GM21367 (cell line): ENCODE measurements at regions not wholly inside any gene's neighbourhood (a gene's known extent, or its start where the extent isn't known, plus 50 kb on each side); places are given as distances from the start of the nearest gene placed in this dataset.
"Not testable (repeated sequence)": the region's sequence is repeated elsewhere in the genome, so short reads cannot be mapped to it uniquely, and the experiment has no call there.

Experiments used
- ATAC-seq: cut with Tn5 transposase; IDR thresholded peaks from one replicate; pipeline ENCODE4 v1.9.1; 2021; ENCODE audit not compliant: unreplicated experiment

DNA sequence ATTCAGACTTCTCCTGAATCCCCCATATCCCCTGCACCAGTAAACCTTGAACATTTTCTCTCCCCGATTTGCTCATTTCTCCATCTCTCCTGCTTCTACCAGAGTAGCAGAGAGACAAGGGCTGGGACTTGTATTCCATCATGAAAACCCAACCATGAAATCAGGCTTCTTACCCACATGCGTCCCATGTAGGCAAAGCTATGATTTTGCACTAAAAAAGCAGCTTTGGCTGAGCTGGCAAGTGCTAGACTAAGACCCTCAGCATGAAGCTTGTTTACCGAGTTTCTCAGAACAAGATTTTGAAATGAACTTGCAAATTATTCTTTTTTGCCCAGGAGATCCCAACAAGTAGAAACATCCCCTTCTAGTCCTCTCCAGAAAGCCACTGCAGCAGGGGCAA is 80.3 kb upstream of the RFLNA start:
- no peak for ATAC-seq

GRCh38 chr12:124216966-124217365 is 77.9 kb upstream of the RFLNA start:
- no peak for ATAC-seq

DNA sequence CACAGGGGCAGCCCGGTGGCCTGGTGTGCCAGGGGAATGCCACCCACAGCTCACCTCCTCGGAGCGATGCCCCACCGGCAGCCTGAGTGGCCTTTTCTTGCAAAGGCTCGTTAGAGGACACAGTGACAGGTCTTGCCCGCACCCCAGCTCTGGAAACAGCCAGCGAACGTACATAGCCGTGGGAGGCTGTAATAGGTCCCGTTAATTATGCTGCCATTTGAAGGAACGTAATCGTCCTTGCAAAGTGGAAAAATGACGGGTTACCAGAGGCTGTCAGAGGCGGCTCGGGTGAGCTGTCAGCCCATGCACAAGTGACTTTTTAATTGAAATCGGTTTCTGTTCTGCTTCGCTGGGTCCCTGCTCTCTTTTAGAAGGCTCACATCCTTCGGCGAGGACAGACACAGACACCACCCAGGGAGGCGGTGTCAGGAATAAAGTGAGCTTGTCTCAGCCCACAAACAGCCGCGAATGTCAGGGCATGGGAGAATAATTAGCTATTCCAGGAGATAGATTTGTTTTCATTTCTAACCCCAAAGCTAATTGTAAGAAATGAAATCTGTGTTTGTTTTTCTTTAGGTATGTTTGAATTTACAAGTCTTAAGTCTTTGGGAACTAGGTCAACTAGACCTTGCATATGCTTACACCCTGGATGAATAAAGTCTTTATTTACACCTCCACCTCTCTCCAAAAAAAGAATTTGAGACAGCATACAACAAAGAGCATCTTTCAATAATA is 77.2 kb upstream of the RFLNA start:
- ATAC-seq = no peak

DNA sequence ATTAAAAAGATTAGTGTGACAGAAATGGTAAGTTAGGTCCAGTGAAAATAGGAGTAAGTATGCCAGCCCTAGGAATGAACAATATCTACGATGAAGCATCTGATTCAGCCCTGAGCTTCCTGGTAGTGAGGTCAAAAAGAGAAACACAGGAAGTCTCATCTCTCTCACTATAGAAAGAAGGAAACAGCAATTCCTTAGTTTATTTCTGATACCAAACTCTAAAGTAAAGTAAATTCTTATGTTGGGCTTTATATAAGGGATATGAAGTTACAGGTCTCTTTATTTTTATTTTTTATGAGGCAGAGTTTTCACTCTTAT is 76.7 kb upstream of the RFLNA start:
- ATAC-seq = no peak

GRCh38 chr12:124218650-124219049 is 76.2 kb upstream of the RFLNA start:
- ATAC-seq = not testable (repeated sequence)

DNA sequence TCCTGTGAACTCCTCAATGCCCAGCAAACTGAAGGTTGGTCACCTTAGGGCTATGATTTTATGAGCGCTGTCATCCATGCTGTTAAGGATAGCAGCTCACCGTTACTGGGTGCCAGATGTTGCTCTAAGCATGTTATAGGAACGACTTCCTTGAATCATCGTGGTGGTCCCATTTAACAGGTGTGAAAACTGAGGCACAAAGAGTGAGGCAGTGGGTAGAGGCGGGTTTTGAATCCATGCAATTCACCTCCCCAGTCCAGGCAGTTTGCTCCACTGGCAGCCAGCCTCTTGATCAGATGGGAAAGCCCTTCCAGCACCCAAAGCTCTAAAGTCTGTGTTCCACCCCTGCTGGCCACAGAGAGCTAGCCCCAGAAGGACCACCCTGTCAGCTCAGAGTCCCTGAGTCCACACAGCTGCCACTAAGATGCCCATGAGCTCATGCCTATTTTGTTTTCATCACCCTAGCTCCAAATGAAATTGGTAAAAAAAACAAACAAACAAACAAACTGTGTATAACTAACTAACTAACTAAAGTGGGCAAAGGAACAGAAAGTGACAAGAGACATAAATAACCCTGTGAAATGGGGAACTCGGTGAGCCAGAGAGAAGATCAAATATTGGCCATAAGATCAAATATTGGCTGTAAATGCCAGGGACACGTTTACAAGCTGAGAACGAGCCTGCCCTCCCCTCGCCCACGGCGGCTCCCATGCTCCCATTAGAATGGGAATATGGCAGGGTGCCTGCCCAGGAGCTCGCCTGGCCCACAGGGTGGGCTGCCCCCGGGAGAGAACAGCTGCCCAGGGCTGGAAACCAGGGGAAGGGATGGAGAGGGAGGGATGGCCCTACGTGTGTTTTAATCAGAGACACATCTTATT is 72.3 kb upstream of the RFLNA start:
- no peak for ATAC-seq

GRCh38 chr12:124223733-124224138 is 71.2 kb upstream of the RFLNA start:
- not testable (repeated sequence) for ATAC-seq

DNA sequence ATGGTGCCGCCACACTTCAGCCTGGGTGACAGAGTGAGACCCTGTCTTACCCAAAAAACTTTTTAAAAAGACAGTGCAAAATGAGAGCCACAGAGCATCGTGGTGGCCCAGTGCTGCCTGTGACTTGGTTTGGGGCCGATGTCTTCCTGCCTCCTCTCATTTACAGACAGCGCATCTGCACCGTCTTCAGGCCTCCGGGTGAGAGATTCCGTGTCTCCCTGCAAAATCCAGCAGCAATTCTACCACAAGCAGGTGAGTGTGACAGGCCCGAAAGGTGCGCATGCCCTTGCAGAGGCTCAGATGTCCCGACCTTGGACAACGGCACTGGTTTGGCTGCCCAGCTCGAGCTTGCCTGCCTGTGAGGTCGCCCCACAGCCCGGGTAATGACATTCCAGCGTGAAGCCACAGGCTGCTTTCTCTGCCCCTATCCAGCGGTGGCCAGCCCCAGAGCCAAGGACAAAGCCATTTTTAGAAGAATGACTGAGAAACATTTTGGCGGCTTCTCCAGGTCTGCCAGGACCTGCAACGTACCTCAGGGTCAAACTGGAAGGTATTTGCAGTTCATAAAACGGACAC is 70.3 kb upstream of the RFLNA start:
- no peak for ATAC-seq

GRCh38 chr12:124225730-124226129 is 69.2 kb upstream of the RFLNA start:
- ATAC-seq = no peak

- no peak for ATAC-seq
These were observed 66.8 kb upstream of the RFLNA start for GRCh38 chr12:124227951-124228711.

DNA sequence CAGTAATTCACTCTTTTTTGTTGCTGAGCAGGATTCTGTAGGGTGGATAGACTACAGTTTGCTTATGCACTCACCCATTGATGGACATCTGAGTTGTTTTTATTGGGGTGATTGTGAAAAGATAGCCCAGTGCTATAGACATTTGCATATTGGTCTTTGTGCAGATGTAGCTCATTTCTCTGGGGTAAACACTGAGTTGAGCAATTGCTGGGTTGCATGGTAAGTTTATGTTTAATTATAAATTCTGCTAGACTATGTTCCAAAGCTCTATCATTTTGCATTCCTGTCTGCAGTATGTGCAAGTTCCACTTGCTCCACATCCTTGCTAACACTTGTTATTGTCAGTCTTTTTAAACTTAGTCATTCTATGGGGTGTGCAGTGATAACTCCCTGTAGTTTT is 65.4 kb upstream of the RFLNA start:
- no peak for ATAC-seq

DNA sequence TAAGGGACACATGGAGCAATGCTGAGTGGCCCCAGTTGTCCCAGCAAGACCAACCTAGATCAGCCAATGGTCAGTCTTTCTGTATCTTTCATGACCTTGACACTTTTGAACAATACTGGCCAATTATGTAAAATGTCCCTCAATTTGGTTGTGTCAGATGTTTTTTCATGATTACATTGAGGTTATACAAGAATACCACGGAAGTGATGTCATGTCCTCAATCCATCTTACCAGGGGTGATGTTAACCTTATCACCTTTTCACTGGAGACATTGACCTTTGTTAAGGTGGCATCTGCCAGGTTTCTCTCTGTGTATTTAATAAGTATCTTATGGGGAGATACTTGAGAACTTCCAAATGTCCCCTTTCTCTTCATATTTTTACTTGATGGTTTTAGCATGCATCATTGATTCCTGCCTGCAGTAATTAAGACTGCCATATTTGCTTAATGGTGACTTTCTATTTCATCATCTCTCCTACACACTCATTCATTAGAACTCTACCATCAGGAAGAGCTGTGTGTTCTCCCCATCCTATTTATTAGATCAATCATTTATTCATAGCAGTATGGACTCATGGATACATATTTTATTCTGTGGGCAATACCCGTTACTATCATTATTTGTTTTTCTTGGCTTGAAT is 64.7 kb upstream of the RFLNA start:
- ATAC-seq = no peak

DNA sequence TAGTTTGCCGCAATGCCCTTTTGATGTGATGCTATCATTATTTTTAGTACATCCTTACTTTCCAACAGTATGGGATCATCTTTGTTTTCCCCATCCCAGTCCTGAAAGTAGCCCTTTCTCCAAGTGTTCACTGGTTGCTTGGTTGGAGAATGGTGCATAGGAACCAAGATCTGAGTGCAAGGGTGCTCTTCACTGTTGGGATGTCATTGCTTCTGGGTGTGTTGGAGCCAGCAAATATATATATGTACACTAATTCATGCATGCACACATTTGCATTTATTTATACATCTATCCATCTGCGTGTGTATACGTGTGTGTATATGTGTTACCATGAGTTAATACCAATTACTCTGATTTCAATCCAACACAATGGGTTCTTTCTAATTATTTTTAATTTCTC is 64.1 kb upstream of the RFLNA start:
- no peak for ATAC-seq

GRCh38 chr12:124231980-124232653 is 62.8 kb upstream of the RFLNA start:
- ATAC-seq = no peak

DNA sequence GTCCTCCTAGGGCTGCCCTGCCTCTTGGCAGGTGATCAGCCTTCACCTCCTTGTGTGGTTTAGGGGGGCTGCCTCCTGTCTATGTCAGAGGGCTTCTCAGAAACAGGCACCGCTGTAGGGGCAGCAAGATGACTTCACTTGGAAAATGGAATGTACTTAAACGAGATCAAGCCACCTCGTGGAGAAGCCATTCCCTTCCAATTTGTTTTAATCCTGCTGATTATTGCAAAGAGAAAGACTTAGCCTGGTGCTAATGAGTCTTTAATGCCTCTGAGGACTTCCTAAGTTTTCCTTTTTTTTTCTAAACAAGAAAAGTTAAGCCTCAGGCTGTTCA is 62.3 kb upstream of the RFLNA start:
- no peak for ATAC-seq

- ATAC-seq = no peak
These were observed 61.7 kb upstream of the RFLNA start for GRCh38 chr12:124233041-124233796.

- ATAC-seq = no peak
These were observed 60.9 kb upstream of the RFLNA start for GRCh38 chr12:124233846-124234640.

- ATAC-seq = no peak
These were observed 58.3 kb upstream of the RFLNA start for GRCh38 chr12:124236625-124237031.

GRCh38 chr12:124238886-124239285 is 56.0 kb upstream of the RFLNA start:
- ATAC-seq = no peak
